Gastrocnemius medialis (tissue), 4 donors: ENCODE measurements at regions not wholly inside any gene's neighbourhood (a gene's known extent, or its start where the extent isn't known, plus 50 kb on each side); places are given as distances from the start of the nearest gene placed in this dataset.

Source experiments
- CTCF ChIP-seq, 5 experiments: fragments of 450-650 bp in 3 of 5; fragments of 200-600 bp in 2 of 5; sonication (generic) in 2 of 5; IDR thresholded peaks in 4 of 5; conservative IDR thresholded peaks in 1 of 5; 1 replicate in 4 of 5; 2 replicates in 1 of 5; pipeline ENCODE4 v1.5.1; 2016 to 2019; ENCODE audit warnings: antibody characterized with exemption in 5 of 5, mild to moderate bottlenecking in 3 of 5, moderate library complexity in 3 of 5
- POLR2A ChIP-seq, 2 donors: fragments of 450-650 bp; IDR thresholded peaks; one replicate each; pipeline ENCODE4 v1.6.1; 2017; ENCODE audit warnings: antibody characterized with exemption in 2 of 2, mild to moderate bottlenecking in 2 of 2, moderate library complexity in 2 of 2

GRCh38 chr11:127639916-127640315 lies 639.3 kb upstream of the KIRREL3 start:
- no peak for TF ChIP-seq CTCF (IDR thresholded peaks at IDR 0.05 in 4 of 5, conservative IDR thresholded peaks at IDR 0.05 in 1 of 5)
- TF ChIP-seq POLR2A (IDR thresholded peaks at IDR 0.05), result no peak
